MM.1S (cell line): ENCODE measurements at regions not wholly inside any gene's neighbourhood (a gene's known extent, or its start where the extent isn't known, plus 50 kb on each side); places are given as distances from the start of the nearest gene placed in this dataset.

ENCODE experiments used
- DNase-seq: peaks from one replicate; pipeline ENCODE4 v3.0.0-alpha.2; 2015
- H2AFZ ChIP-seq: fragments of 300-600 bp; sonication (generic); 2 replicates; pipeline ENCODE4 v1.6.0; 2016; ENCODE audit warnings: antibody characterized with exemption, low read length
- H3F3A ChIP-seq: fragments of 300-600 bp; sonication (generic); 2 replicates; pipeline ENCODE4 v1.6.1; 2016; ENCODE audit warnings: mild to moderate bottlenecking, antibody characterized with exemption, low read length, moderate library complexity, mixed read lengths; ENCODE audit not compliant: insufficient read depth
- H3K27ac ChIP-seq: fragments of 300-600 bp; sonication (generic); 2 replicates; pipeline ENCODE4 v1.5.1; 2016; ENCODE audit warnings: mild to moderate bottlenecking, low read length
- H3K27me3 ChIP-seq: fragments of 300-600 bp; sonication (generic); replicated peaks from 2 replicates; pipeline ENCODE4 v1.6.0; 2016; ENCODE audit warnings: low read length; ENCODE audit not compliant: insufficient read depth
- H3K36me3 ChIP-seq: fragments of 300-600 bp; sonication (generic); replicated peaks from 2 replicates; pipeline ENCODE4 v1.6.1; 2016; ENCODE audit warnings: mild to moderate bottlenecking, low read length, mixed read lengths; ENCODE audit not compliant: insufficient read depth
- H3K4me1 ChIP-seq: fragments of 300-600 bp; sonication (generic); 2 replicates; pipeline ENCODE4 v1.6.1; 2016; ENCODE audit warnings: low read length, mixed read lengths
- H3K4me2 ChIP-seq: fragments of 300-600 bp; sonication (generic); 2 replicates; pipeline ENCODE4 v1.6.0; 2016; ENCODE audit warnings: low read depth, low read length
- H3K4me3 ChIP-seq: fragments of 300-600 bp; sonication (generic); 2 replicates; pipeline ENCODE4 v1.5.1; 2016; ENCODE audit warnings: low read length, mixed read lengths
- H3K79me2 ChIP-seq: fragments of 300-600 bp; sonication (generic); 2 replicates; pipeline ENCODE4 v1.6.1; 2016; ENCODE audit warnings: mixed run types, low read length, mixed read lengths
- H3K9ac ChIP-seq: fragments of 300-600 bp; sonication (generic); 2 replicates; pipeline ENCODE4 v1.6.1; 2016; ENCODE audit warnings: low read length, mixed read lengths
- H3K9me2 ChIP-seq: fragments of 300-600 bp; sonication (generic); replicated peaks from 2 replicates; pipeline ENCODE4 v1.6.1; 2016; ENCODE audit warnings: mild to moderate bottlenecking, low read length, mixed read lengths; ENCODE audit not compliant: insufficient read depth
- H3K9me3 ChIP-seq: fragments of 300-600 bp; sonication (generic); replicated peaks from 2 replicates; pipeline ENCODE4 v1.6.1; 2016; ENCODE audit warnings: mild to moderate bottlenecking, low read length, mixed read lengths; ENCODE audit not compliant: insufficient read depth
- H4K20me1 ChIP-seq: fragments of 300-600 bp; sonication (generic); 2 replicates; pipeline ENCODE4 v1.6.1; 2016; ENCODE audit warnings: mild to moderate bottlenecking, low read length, moderate library complexity, mixed read lengths; ENCODE audit not compliant: insufficient read depth
- EZH2 ChIP-seq: fragments of 300-600 bp; sonication (generic); optimal IDR thresholded peaks from 2 replicates; pipeline ENCODE3; 2017; ENCODE audit warnings: low read depth, mild to moderate bottlenecking, antibody characterized with exemption, low read length, mixed read lengths
- EZH2phosphoT487 ChIP-seq: fragments of 300-600 bp; sonication (generic); IDR thresholded peaks from 2 replicates; pipeline ENCODE4 v1.6.1; 2018; ENCODE audit warnings: antibody characterized with exemption, low read length
- TF ChIP-seq, protein P1 (sequence below): fragments of 300-600 bp; sonication (generic); IDR thresholded peaks from 2 replicates; pipeline ENCODE4 v1.5.1; 2016; ENCODE audit warnings: antibody characterized with exemption, low read length, mixed read lengths

DNA sequence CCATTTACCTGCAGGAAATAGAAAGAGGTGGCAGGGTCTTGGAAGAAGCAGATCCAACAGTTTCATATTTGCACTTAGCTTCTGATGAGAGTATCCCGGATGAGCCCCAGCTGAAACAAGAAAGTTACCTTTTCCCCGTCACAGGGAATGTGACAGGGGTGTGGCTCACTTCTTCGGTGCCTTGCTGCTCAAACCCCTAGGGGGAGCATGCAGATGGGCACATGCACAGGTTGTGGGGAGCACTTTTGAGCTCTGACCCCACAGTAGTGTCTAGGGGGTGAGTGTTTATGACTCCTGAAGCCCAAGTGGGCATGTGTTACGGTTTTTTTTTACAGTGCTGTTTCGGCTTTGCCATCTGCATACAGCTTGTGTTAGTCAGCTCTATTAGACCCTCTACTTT, 1221.0 kb downstream of the JRKL start:
- no peak for DNase-seq
- Histone ChIP-seq H4K20me1 (no peaks in the 10 kb centered on the region), H3K79me2 (no peaks in the 10 kb centered on the region), H3K9ac (no peak overlapping the region), H3K4me3 (no peak overlapping the region), H3K9me3 (no peaks in the 10 kb centered on the region), H3K4me2 (no peak overlapping the region), H3K27me3 (no peaks in the 10 kb centered on the region), H3K9me2 (no peaks in the 10 kb centered on the region), H2AFZ (no peak overlapping the region), H3K4me1 (no peaks in the 10 kb centered on the region), H3F3A (no peaks in the 10 kb centered on the region), H3K27ac (no peak overlapping the region), H3K36me3 (no peaks in the 10 kb centered on the region)
- TF ChIP-seq, protein P1, sequence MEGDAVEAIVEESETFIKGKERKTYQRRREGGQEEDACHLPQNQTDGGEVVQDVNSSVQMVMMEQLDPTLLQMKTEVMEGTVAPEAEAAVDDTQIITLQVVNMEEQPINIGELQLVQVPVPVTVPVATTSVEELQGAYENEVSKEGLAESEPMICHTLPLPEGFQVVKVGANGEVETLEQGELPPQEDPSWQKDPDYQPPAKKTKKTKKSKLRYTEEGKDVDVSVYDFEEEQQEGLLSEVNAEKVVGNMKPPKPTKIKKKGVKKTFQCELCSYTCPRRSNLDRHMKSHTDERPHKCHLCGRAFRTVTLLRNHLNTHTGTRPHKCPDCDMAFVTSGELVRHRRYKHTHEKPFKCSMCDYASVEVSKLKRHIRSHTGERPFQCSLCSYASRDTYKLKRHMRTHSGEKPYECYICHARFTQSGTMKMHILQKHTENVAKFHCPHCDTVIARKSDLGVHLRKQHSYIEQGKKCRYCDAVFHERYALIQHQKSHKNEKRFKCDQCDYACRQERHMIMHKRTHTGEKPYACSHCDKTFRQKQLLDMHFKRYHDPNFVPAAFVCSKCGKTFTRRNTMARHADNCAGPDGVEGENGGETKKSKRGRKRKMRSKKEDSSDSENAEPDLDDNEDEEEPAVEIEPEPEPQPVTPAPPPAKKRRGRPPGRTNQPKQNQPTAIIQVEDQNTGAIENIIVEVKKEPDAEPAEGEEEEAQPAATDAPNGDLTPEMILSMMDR, result no peak
- TF ChIP-seq EZH2 (no peak), EZH2phosphoT487 (no peak)

- no peak overlapping the region for H3K9ac ChIP-seq
These were observed 1221.5 kb downstream of the JRKL start for GRCh38 chr11:97611345-97611744.

GRCh38 chr11:97614606-97615005, 1224.8 kb downstream of the JRKL start:
- no peak overlapping the region for H3K27ac ChIP-seq
- no peaks in the 10 kb centered on the region for H3K9me3 ChIP-seq
- DNase-seq, result no peak
- no peaks in the 10 kb centered on the region for H3K79me2 ChIP-seq
- no peaks in the 10 kb centered on the region for H3F3A ChIP-seq
- H3K4me3 ChIP-seq, result no peak overlapping the region
- no peaks in the 10 kb centered on the region for H3K36me3 ChIP-seq
- no peak overlapping the region for H2AFZ ChIP-seq
- H3K9ac ChIP-seq, result no peak overlapping the region
- no peaks in the 10 kb centered on the region for H3K4me1 ChIP-seq
- H4K20me1 ChIP-seq, result no peaks in the 10 kb centered on the region
- no peak for TF ChIP-seq EZH2
- TF ChIP-seq, protein P1, result no peak
- TF ChIP-seq EZH2phosphoT487, result no peak
- H3K9me2 ChIP-seq, result no peaks in the 10 kb centered on the region
- no peaks in the 10 kb centered on the region for H3K27me3 ChIP-seq
- H3K4me2 ChIP-seq, result no peak overlapping the region

More at GRCh38 chr11:97611345-97611744, 1221.5 kb downstream of the JRKL start:
- no peaks in the 10 kb centered on the region for H3K27me3 ChIP-seq
- DNase-seq, result no peak
- no peak overlapping the region for H3K4me3 ChIP-seq
- H3K9me3 ChIP-seq, result no peaks in the 10 kb centered on the region
- H3K79me2 ChIP-seq, result no peaks in the 10 kb centered on the region
- H2AFZ ChIP-seq, result no peak overlapping the region
- H3K27ac ChIP-seq, result no peak overlapping the region
- H4K20me1 ChIP-seq, result no peaks in the 10 kb centered on the region
- H3K36me3 ChIP-seq, result no peaks in the 10 kb centered on the region
- TF ChIP-seq EZH2, result no peak
- TF ChIP-seq EZH2phosphoT487, result no peak
- TF ChIP-seq, protein P1, result no peak
- no peaks in the 10 kb centered on the region for H3K9me2 ChIP-seq
- no peaks in the 10 kb centered on the region for H3K4me1 ChIP-seq
- H3F3A ChIP-seq, result no peaks in the 10 kb centered on the region
- H3K4me2 ChIP-seq, result no peak overlapping the region
